ENCODE measurements at regions not wholly inside any gene's neighbourhood (a gene's known extent, or its start where the extent isn't known, plus 50 kb on each side); places are given as distances from the start of the nearest gene placed in this dataset.

DNA sequence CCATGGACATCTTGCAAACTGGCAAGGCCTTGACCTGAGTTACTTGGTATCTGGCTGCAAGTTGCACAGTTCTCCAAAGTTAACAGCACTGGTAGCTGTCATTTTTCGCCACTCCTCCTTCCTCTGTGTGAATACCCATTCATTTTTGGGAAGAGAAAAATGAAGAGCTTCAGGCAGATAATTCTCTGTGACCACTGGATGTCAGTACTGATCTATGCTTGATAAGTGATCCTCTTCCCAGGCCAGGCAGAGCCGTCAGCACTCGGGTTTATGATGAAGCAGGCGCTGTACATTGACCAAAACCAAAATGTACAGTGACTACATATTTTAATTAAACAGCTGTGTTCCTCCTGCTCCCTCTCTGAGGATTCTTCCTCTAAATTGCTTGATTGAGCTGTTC lies 55.9 kb upstream of the PDZD8 start:
- TF ChIP-seq ZNF24 (IDR thresholded peaks at IDR 0.05) (no peak), POLR2A (IDR thresholded peaks at IDR 0.05; ENCODE audit: low read depth, low read length) (no peak), SREBF2 (IDR thresholded peaks at IDR 0.05; ENCODE audit: low read length) (no peak)
- TF ChIP-seq, protein P1, sequence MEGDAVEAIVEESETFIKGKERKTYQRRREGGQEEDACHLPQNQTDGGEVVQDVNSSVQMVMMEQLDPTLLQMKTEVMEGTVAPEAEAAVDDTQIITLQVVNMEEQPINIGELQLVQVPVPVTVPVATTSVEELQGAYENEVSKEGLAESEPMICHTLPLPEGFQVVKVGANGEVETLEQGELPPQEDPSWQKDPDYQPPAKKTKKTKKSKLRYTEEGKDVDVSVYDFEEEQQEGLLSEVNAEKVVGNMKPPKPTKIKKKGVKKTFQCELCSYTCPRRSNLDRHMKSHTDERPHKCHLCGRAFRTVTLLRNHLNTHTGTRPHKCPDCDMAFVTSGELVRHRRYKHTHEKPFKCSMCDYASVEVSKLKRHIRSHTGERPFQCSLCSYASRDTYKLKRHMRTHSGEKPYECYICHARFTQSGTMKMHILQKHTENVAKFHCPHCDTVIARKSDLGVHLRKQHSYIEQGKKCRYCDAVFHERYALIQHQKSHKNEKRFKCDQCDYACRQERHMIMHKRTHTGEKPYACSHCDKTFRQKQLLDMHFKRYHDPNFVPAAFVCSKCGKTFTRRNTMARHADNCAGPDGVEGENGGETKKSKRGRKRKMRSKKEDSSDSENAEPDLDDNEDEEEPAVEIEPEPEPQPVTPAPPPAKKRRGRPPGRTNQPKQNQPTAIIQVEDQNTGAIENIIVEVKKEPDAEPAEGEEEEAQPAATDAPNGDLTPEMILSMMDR (IDR thresholded peaks at IDR 0.05 in 2 of 3, conservative IDR thresholded peaks at IDR 0.05 in 1 of 3; ENCODE audit: control insufficient read depth in 2 of 3, extremely low read depth in 1 of 3, insufficient read depth in 1 of 3, low read depth in 3 of 3, low read length in 3 of 3) = peak in 1 of 3 experiments; percentile 25; a peak in 1 of 6 replicates
